Thymus (tissue), 11 donors: ENCODE measurements at regions not wholly inside any gene's neighbourhood (a gene's known extent, or its start where the extent isn't known, plus 50 kb on each side); places are given as distances from the start of the nearest gene placed in this dataset.
"Not testable (repeated sequence)": the region's sequence is repeated elsewhere in the genome, so short reads cannot be mapped to it uniquely, and the experiment has no call there.

ENCODE experiments used
- DNase-seq, 9 donors: peaks; one replicate each; pipeline ENCODE4 v3.0.0-alpha.2; 2013; ENCODE audit warnings: low spot score in 9 of 9, low read depth in 6 of 9, missing footprints in 1 of 9
- H3K27ac ChIP-seq, 2 donors: one replicate each; pipeline ENCODE4 v1.5.1; 2013; ENCODE audit warnings: control low read depth in 1 of 2, low read depth in 1 of 2, low read length in 1 of 2, mild to moderate bottlenecking in 1 of 2, moderate library complexity in 1 of 2
- H3K27me3 ChIP-seq, 2 donors: one replicate each; pipeline ENCODE4 v1.5.1; 2013; ENCODE audit warnings: low read length in 1 of 2; ENCODE audit not compliant: control insufficient read depth in 2 of 2, insufficient read depth in 1 of 2
- H3K36me3 ChIP-seq, 2 donors: one replicate each; pipeline ENCODE4 v1.5.1; 2013; ENCODE audit warnings: low read length in 1 of 2, mild to moderate bottlenecking in 1 of 2, moderate library complexity in 1 of 2; ENCODE audit not compliant: control insufficient read depth in 2 of 2, insufficient read depth in 2 of 2
- H3K4me1 ChIP-seq, 2 donors: one replicate each; pipeline ENCODE4 v1.5.1; 2013; ENCODE audit warnings: low read length in 2 of 2; ENCODE audit not compliant: control insufficient read depth in 2 of 2, insufficient read depth in 2 of 2
- H3K4me3 ChIP-seq, 2 donors: one replicate each; pipeline ENCODE4 v1.5.1; 2013; ENCODE audit warnings: low read length in 2 of 2, control low read depth in 1 of 2, mild to moderate bottlenecking in 1 of 2
- H3K9me3 ChIP-seq, 2 donors: one replicate each; pipeline ENCODE4 v1.5.1; 2013; ENCODE audit warnings: low read length in 1 of 2, mild to moderate bottlenecking in 1 of 2; ENCODE audit not compliant: control insufficient read depth in 2 of 2, insufficient read depth in 1 of 2
- WGBS: extraction: QIAGEN DNeasy Blood & Tissue Kit; methylation state at CpG from one replicate; pipeline ENCODE4 v1.1.7; 2013; 5-methylcytosine and 5-hydroxymethylcytosine counted together
- donor health status: healthy.

DNA sequence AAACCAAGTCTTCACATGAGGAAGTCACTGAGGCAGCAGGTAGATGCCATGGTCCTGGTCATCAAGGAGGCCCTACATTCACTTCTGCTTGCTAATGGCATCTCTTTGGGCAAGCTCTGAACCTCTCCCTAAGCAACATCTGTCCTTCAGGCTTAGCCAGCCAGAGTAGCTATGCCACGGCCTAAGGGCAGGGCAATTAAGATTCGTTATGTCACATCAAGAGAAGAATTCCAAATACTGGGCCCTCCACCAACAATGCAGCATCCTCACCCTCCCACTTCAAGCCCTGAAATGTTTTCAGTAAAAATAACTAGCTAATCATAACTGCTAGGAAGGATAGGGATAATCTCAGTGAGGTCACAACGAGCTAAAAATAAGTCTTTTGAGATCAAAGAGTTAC is 120.7 kb upstream of the HCCS start:
- Histone ChIP-seq H3K4me3 (no peak overlapping the region), H3K4me1 (no peaks in the 10 kb centered on the region), H3K36me3 (no peaks in the 10 kb centered on the region), H3K27me3 (no peaks in the 10 kb centered on the region), H3K27ac (no peak overlapping the region), H3K9me3 (no peaks in the 10 kb centered on the region)
- WGBS = 94% methylated on average over 3 of the region's 3 CpGs
- no peak for DNase-seq

DNA sequence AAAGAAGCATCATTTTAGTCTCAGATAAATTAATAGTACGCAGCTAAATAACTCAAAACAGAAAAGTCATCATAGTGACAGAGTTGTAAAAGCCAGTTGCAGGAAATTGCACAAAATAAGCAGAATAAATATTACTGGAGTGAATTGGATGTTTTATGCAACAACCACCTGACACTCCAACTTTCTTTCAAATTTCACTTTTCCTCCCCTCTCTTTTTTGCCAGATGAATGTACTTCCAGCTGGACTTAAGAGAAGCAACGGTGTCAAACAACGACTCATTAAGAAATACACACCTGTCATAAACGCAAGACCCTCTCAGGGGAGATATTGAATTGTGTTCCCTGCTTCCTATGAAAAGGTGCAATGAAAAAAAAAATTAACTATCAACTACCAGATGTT is 120.2 kb upstream of the HCCS start:
- 98% methylated on average over 4 of the region's 4 CpGs for WGBS
- H3K4me3 ChIP-seq = no peak overlapping the region
- no peaks in the 10 kb centered on the region for H3K4me1 ChIP-seq
- no peak overlapping the region for H3K27ac ChIP-seq
- H3K9me3 ChIP-seq = no peaks in the 10 kb centered on the region
- no peak for DNase-seq
- H3K27me3 ChIP-seq = no peaks in the 10 kb centered on the region
- no peaks in the 10 kb centered on the region for H3K36me3 ChIP-seq

DNA sequence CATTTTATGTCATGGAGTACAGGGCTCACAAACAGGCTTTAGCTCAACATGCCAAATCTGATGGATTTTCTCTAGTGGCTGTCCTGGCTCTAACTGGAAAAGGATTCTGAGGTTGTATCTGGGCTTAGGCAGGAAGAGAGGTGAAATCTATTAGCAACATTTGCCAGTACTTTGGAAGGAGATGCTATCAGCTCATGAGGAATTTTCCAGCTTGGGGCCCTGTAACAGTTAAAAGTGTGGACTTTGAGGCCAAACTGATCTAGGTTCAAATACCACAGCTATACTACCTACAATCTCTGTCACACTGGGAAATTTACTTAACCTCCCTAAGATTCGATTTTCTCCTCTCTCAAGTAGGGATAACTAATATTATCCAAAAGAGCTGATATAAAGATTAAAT is 119.0 kb upstream of the HCCS start:
- no peaks in the 10 kb centered on the region for H3K4me1 ChIP-seq
- 85% methylated on average over 1 of the region's 1 CpG for WGBS
- H3K27me3 ChIP-seq = no peaks in the 10 kb centered on the region
- no peaks in the 10 kb centered on the region for H3K9me3 ChIP-seq
- H3K36me3 ChIP-seq = no peaks in the 10 kb centered on the region
- no peak for DNase-seq
- H3K4me3 ChIP-seq = no peak overlapping the region
- no peak overlapping the region for H3K27ac ChIP-seq

DNA sequence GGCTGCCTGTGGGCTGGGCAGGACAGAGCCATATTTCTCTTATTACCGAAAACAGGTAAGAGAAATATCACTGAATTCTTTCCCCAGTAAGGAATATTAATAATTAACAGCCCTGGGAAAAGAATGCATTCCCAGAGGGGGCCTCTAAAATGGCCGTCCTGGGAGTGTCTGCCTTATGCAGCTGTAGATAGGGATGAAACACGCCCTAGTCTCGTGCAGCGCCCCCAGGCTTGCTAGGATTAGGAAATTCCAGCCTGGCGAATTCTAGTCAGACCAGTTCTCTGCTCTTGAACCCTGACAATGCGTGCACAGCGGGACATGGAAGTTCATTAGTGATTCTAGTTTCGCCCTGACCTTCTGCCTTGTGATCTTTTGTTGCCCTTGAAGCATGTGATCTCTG is 104.1 kb upstream of the HCCS start:
- not testable (repeated sequence) for H3K36me3 ChIP-seq, H3K4me3 ChIP-seq, H3K27ac ChIP-seq, H3K27me3 ChIP-seq, DNase-seq, H3K4me1 ChIP-seq, H3K9me3 ChIP-seq
- WGBS = 93% methylated on average over 6 of the region's 9 CpGs

DNA sequence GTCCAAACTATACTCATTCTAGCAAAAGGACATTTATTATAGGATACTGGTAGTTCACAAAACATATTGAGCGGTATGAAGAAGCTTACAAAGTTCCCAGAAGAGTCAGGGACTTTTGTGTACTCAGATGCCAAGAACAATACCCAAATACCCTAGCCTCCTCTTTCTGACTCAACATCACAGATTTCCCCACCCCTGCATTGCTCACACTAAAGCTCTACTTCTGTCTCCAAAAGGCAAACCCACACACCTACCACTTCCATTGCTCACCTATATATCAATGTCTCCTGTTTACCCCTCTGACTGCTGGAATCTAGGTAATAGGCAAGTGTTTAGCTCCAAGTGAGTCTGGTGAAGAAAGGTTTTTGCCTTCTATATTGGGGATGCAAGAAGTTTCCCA is 100.7 kb upstream of the HCCS start:
- no peak for DNase-seq
- Histone ChIP-seq H3K4me3 (no peak overlapping the region), H3K9me3 (no peaks in the 10 kb centered on the region), H3K27ac (no peak overlapping the region), H3K36me3 (no peaks in the 10 kb centered on the region), H3K27me3 (no peaks in the 10 kb centered on the region), H3K4me1 (no peaks in the 10 kb centered on the region)
- 92% methylated on average over 1 of the region's 1 CpG for WGBS

DNA sequence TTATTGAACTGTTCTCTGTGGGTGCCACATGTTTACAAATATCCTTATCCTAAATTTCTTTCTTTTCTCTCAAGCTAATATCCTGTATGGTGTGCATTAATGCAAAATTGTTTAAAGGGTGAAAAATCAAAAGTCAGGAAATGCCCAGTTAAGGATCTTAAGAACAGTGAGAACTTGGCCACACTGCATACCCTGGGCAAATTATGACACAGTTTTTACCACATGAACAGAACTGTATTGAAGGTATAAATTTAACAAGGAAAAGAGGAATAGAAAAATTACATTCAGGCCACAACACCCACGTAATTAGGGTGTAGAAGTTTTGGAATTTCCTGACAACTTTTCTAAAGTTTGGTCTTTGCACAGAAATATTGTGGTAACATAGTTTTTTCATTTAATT is 94.4 kb upstream of the HCCS start:
- H3K36me3 ChIP-seq = no peaks in the 10 kb centered on the region
- DNase-seq = no peak
- H3K27me3 ChIP-seq = no peaks in the 10 kb centered on the region
- H3K9me3 ChIP-seq = no peaks in the 10 kb centered on the region
- WGBS = 76% methylated on average over 1 of the region's 1 CpG
- no peak overlapping the region for H3K4me3 ChIP-seq
- no peaks in the 10 kb centered on the region for H3K4me1 ChIP-seq
- no peak overlapping the region for H3K27ac ChIP-seq

DNA sequence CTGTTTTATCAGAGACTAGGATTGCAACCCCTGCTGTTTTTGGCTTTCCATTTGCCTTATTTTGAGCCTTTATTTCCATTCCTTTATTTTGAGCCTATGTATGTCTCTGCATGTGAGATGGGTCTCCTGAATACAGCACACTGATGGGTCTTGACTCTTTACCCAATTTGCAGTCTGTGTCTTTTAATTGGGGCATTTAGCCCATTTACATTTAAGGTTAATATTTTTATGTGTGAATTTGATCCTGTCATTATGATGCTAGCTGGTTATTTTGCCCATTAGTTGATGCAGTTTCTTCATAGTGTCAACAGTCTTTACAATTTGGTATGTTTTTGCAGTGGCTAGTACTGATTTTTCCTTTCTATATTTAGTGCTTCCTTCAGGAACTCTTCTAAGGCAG is 88.5 kb upstream of the HCCS start:
- H3K4me1 ChIP-seq, H3K36me3 ChIP-seq, H3K27ac ChIP-seq, DNase-seq, H3K27me3 ChIP-seq, H3K9me3 ChIP-seq, H3K4me3 ChIP-seq: not testable (repeated sequence)

DNA sequence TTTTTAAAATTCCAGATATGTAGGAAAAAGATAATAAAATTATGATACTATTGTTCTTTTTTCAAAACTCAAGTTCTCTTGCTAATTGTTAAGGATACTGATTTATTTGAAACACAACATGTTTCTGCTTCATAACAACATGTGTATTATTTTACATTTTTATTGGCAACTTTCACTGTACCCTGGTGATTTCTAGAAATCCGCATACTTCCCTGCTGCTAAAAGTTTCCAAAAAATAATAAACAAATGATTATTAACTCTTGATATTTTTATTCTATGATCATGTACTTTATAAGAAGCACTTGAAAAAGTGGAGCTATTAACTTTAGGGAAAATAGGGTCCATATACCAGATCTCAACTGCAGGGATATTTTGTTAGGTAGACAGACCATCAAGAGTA is 71.2 kb upstream of the HCCS start:
- no peak for DNase-seq
- no peaks in the 10 kb centered on the region for H3K36me3 ChIP-seq
- no peaks in the 10 kb centered on the region for H3K27me3 ChIP-seq
- WGBS = 95% methylated on average over 1 of the region's 1 CpG
- H3K27ac ChIP-seq = no peak overlapping the region
- H3K4me1 ChIP-seq = no peaks in the 10 kb centered on the region
- H3K9me3 ChIP-seq = no peaks in the 10 kb centered on the region
- no peak overlapping the region for H3K4me3 ChIP-seq

DNA sequence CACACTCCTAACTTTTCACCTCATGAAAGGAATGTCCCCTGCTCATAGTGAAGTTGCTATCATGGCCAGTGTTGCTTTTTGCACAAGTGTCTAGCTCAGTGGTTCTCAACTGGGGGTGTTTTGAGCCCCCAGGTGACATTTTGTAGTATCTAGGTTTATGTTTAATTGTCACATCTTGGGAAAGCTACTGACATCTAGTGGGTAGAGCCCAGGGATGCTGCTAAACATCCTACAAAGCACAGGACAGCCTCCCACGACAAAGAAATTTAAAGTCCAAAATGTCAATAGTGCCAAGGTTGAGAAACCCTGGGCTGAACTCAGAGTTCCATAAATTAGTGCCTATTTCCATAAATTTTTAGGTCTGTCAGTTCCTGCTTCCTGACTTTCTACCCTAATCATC is 70.7 kb upstream of the HCCS start:
- Histone ChIP-seq H3K9me3 (no peaks in the 10 kb centered on the region), H3K27ac (no peak overlapping the region), H3K4me3 (no peak overlapping the region), H3K4me1 (no peaks in the 10 kb centered on the region), H3K36me3 (no peaks in the 10 kb centered on the region), H3K27me3 (no peaks in the 10 kb centered on the region)
- WGBS = 82% methylated on average over 1 of the region's 1 CpG
- DNase-seq = no peak

DNA sequence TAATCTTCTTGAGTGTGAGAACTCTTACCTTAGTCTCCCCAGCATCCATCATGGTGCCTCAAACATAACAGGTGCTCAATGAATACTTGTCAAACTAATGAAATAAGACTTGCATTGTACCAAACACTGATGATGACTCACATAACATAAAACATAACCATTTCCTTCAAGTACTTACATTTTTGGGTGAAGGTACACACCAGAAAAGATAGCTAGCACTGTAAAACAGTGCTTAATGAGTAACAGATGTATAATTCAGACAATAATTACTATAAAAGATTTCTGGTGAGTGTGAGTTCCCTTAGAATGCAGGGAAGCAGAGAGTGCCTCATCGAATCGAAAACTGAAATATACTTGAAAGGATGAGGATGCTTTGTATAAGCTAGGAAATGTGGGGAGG is 70.1 kb upstream of the HCCS start:
- Histone ChIP-seq H3K36me3 (no peaks in the 10 kb centered on the region), H3K4me1 (no peaks in the 10 kb centered on the region), H3K9me3 (no peaks in the 10 kb centered on the region), H3K27me3 (no peaks in the 10 kb centered on the region), H3K27ac (no peak overlapping the region), H3K4me3 (no peak overlapping the region)
- no peak for DNase-seq
- 93% methylated on average over 2 of the region's 2 CpGs for whole genome bisulfite sequencing
